A549 (cell line): ENCODE measurements at regions not wholly inside any gene's neighbourhood (a gene's known extent, or its start where the extent isn't known, plus 50 kb on each side); places are given as distances from the start of the nearest gene placed in this dataset.

Source experiments
- ATAC-seq, 2 experiments: fragments of 200-7000 bp in 1 of 2; fragments of >200 bp in 1 of 2; cut with Nextera tagmentation in 1 of 2; cut with Tn5 transposase in 1 of 2; 3 replicates each; pipeline versions ENCODE4 v1.8.0 to v1.9.1; 2018 to 2020; ENCODE audit warnings: mild to moderate bottlenecking in 1 of 2, moderate library complexity in 1 of 2
- CTCF ChIA-PET: fragments of 300-600 bp; sonication (Branson Sonifier 250); formaldehyde crosslinking; extraction: SDS; loops from one replicate; lab custom pipeline; 2021; ENCODE audit warnings: antibody characterized with exemption, inconsistent platforms; lab: Yijun Ruan, JAX
- POLR2A ChIA-PET: fragments of 350-600 bp; formaldehyde crosslinking; extraction: SDS; loops from one replicate; lab custom pipeline; 2021; ENCODE audit warnings: antibody characterized with exemption, inconsistent platforms; lab: Yijun Ruan, JAX
- DNase-seq, 2 experiments: peaks; one replicate each; pipeline versions ENCODE4 v3.0.0 to v3.0.0-alpha.2; 2011 to 2016; ENCODE audit warnings: low read depth in 1 of 2, low spot score in 1 of 2
- FAIRE-seq: peaks from 2 replicates; lab custom pipeline; 2011; peaks lifted over from hg19 to GRCh38; lab: Jason Lieb, UNC
- H3K27ac ChIP-seq, 2 experiments: fragments of >200 bp; sonication (Bioruptor Twin); formaldehyde crosslinking; 3 replicates each; pipeline ENCODE4 v1.5.1; 2016 to 2017
- H3K4me1 ChIP-seq: fragments of >200 bp; sonication (Bioruptor Twin); formaldehyde crosslinking; 3 replicates; pipeline ENCODE4 v1.6.1; 2016
- H3K4me2 ChIP-seq: fragments of >200 bp; sonication (Bioruptor Twin); formaldehyde crosslinking; 3 replicates; pipeline ENCODE4 v1.6.1; 2016
- H3K4me3 ChIP-seq: fragments of >200 bp; sonication (Bioruptor Twin); formaldehyde crosslinking; 3 replicates; pipeline ENCODE4 v1.5.1; 2016
- H3K9me3 ChIP-seq: fragments of >200 bp; sonication (Bioruptor Twin); formaldehyde crosslinking; 3 replicates; pipeline ENCODE4 v1.6.1; 2016
- BHLHE40 ChIP-seq: IDR thresholded peaks from 2 replicates; pipeline ENCODE4 v1.6.1; 2012; ENCODE audit warnings: low read depth, low read length, inconsistent platforms
- CBX2 ChIP-seq: fragments of 200-600 bp; sonication (generic); IDR thresholded peaks from 2 replicates; pipeline ENCODE4 v1.6.1; 2016; ENCODE audit warnings: low read depth, mild to moderate bottlenecking, borderline replicate concordance
- CTCF ChIP-seq: fragments of >200 bp; sonication (Bioruptor Twin); formaldehyde crosslinking; IDR thresholded peaks from 3 replicates; pipeline ENCODE4 v1.5.1; 2016
- E2F6 ChIP-seq: IDR thresholded peaks from 2 replicates; pipeline ENCODE4 v1.6.1; 2012; ENCODE audit warnings: low read depth, borderline replicate concordance
- ESRRA ChIP-seq: fragments of 150-350 bp; IDR thresholded peaks from 2 replicates; pipeline ENCODE4 v1.6.1; 2014; ENCODE audit warnings: mild to moderate bottlenecking, low read length, borderline replicate concordance
- FOSB ChIP-seq: fragments of 250-450 bp; sonication (Bioruptor Pico); IDR thresholded peaks from 2 replicates; pipeline ENCODE4 v1.5.0; 2020; ENCODE audit warnings: mild to moderate bottlenecking, moderate library complexity
- FOSL2 ChIP-seq, 2 experiments: fragments of 450-650 bp in 1 of 2; fragments of >200 bp in 1 of 2; sonication (Bioruptor Twin) in 1 of 2; formaldehyde crosslinking; IDR thresholded peaks; 2 replicates each; pipeline versions ENCODE4 v1.5.0 to v1.6.1; 2016 to 2020; ENCODE audit warnings: mild to moderate bottlenecking in 1 of 2, moderate library complexity in 1 of 2
- FOXS1 ChIP-seq: fragments of 250-450 bp; sonication (Bioruptor Pico); IDR thresholded peaks from 2 replicates; pipeline ENCODE4 v1.5.0; 2020; ENCODE audit warnings: mild to moderate bottlenecking, moderate library complexity
- GATA3 ChIP-seq: IDR thresholded peaks from 2 replicates; pipeline ENCODE4 v1.6.1; 2012; ENCODE audit warnings: borderline replicate concordance
- HES2 ChIP-seq: fragments of >200 bp; sonication (Bioruptor Twin); formaldehyde crosslinking; IDR thresholded peaks from 2 replicates; pipeline ENCODE4 v1.6.1; 2016
- HEYL ChIP-seq: fragments of 250-450 bp; sonication (Bioruptor Pico); IDR thresholded peaks from 2 replicates; pipeline ENCODE4 v1.8.0; 2021; ENCODE audit warnings: mild to moderate bottlenecking, moderate library complexity
- HOXA7 ChIP-seq: fragments of 250-450 bp; sonication (Bioruptor Pico); IDR thresholded peaks from 2 replicates; pipeline ENCODE4 v1.5.0; 2020; ENCODE audit warnings: mild to moderate bottlenecking, moderate library complexity
- HOXB13 ChIP-seq: fragments of 250-450 bp; sonication (Bioruptor Pico); IDR thresholded peaks from 2 replicates; pipeline ENCODE4 v1.5.0; 2020; ENCODE audit warnings: low read depth, mild to moderate bottlenecking, moderate library complexity
- HOXB5 ChIP-seq: fragments of 250-450 bp; sonication (Bioruptor Pico); IDR thresholded peaks from 2 replicates; pipeline ENCODE4 v1.5.0; 2020; ENCODE audit warnings: mild to moderate bottlenecking, moderate library complexity
- KDM1A ChIP-seq: fragments of 200-600 bp; sonication (generic); IDR thresholded peaks from 2 replicates; pipeline ENCODE4 v1.6.1; 2016; ENCODE audit warnings: low read depth, mild to moderate bottlenecking
- MAFK ChIP-seq: fragments of 450-650 bp; IDR thresholded peaks from 2 replicates; pipeline ENCODE4 v1.6.1; 2014; ENCODE audit not compliant: partially characterized antibody
- MAZ ChIP-seq: fragments of 150-350 bp; IDR thresholded peaks from 2 replicates; pipeline ENCODE4 v1.6.1; 2014; ENCODE audit warnings: antibody characterized with exemption, low read depth, low read length, borderline replicate concordance
- NPAS2 ChIP-seq: fragments of 250-450 bp; sonication (Bioruptor Pico); IDR thresholded peaks from 2 replicates; pipeline ENCODE4 v1.8.0; 2022; ENCODE audit warnings: mild to moderate bottlenecking, moderate library complexity, borderline replicate concordance
- NR3C1 ChIP-seq: fragments of >200 bp; sonication (Bioruptor Twin); formaldehyde crosslinking; IDR thresholded peaks from 3 replicates; pipeline ENCODE4 v1.6.1; 2017
- PHF8 ChIP-seq: fragments of 200-600 bp; sonication (generic); IDR thresholded peaks from 2 replicates; pipeline ENCODE4 v1.6.1; 2016; ENCODE audit warnings: low read depth, mild to moderate bottlenecking, antibody characterized with exemption, moderate library complexity, borderline replicate concordance
- RAD21 ChIP-seq, 2 experiments: fragments of >200 bp in 1 of 2; sonication (Bioruptor Twin) in 1 of 2; formaldehyde crosslinking in 1 of 2; IDR thresholded peaks in 1 of 2; conservative IDR thresholded peaks in 1 of 2; 2 replicates in 1 of 2; 3 replicates in 1 of 2; pipeline ENCODE4 v1.6.1; 2012 to 2018; ENCODE audit warnings: inconsistent platforms in 1 of 2
- RARB ChIP-seq: fragments of 250-450 bp; sonication (Bioruptor Pico); IDR thresholded peaks from 2 replicates; pipeline ENCODE4 v1.8.0; 2021; ENCODE audit warnings: mild to moderate bottlenecking, moderate library complexity
- REST ChIP-seq: fragments of 200-600 bp; sonication (generic); IDR thresholded peaks from 2 replicates; pipeline ENCODE4 v1.6.1; 2016; ENCODE audit warnings: antibody characterized with exemption, mild to moderate bottlenecking, moderate library complexity
- RFX5 ChIP-seq: fragments of 450-650 bp; IDR thresholded peaks from 2 replicates; pipeline ENCODE4 v1.7.1; 2014; ENCODE audit warnings: antibody characterized with exemption, mild to moderate bottlenecking, moderate library complexity
- SREBF2 ChIP-seq: fragments of 450-650 bp; IDR thresholded peaks from 2 replicates; pipeline ENCODE4 v1.6.1; 2014; ENCODE audit warnings: mild to moderate bottlenecking, moderate library complexity
- TP53 ChIP-seq: fragments of 250-450 bp; sonication (Bioruptor Pico); IDR thresholded peaks from 2 replicates; pipeline ENCODE4 v1.5.0; 2021; ENCODE audit warnings: mild to moderate bottlenecking, moderate library complexity
- ZC3H11A ChIP-seq: fragments of 450-650 bp; IDR thresholded peaks from 2 replicates; pipeline ENCODE4 v1.6.1; 2014; ENCODE audit warnings: antibody characterized with exemption, mild to moderate bottlenecking
- WGBS: methylation state at CpG from one replicate; pipeline ENCODE4 v1.1.6; 2017; ENCODE audit errors: missing lambda C conversion rate; 5-methylcytosine and 5-hydroxymethylcytosine counted together

- FAIRE-seq (no peak), DNase-seq (no peak), ATAC-seq (no peak)
- Histone ChIP-seq H3K4me2 (no peak overlapping the region), H3K4me1 (no peaks in the 10 kb centered on the region), H3K4me3 (no peak overlapping the region), H3K27ac (no peak overlapping the region), H3K9me3 (no peaks in the 10 kb centered on the region)
- TF ChIP-seq RFX5, result no peak
- no peak for TF ChIP-seq RAD21 (conservative IDR thresholded peaks at IDR 0.05 in 1 of 2, IDR thresholded peaks at IDR 0.05 in 1 of 2)
- no peak for TF ChIP-seq RARB (CRISPR knock-in tag)
- no peak for TF ChIP-seq NR3C1
- no peak for TF ChIP-seq FOXS1 (CRISPR knock-in tag)
- no peak for TF ChIP-seq HOXB13
- no peak for TF ChIP-seq ESRRA
- no peak for TF ChIP-seq E2F6
- TF ChIP-seq MAZ, result no peak
- POLR2A ChIA-PET, result no interaction called here
- WGBS, result 12% methylated on average over 5 of the region's 5 CpGs
- CTCF ChIA-PET, result no interaction called here
Measured at GRCh38 chr11:42571878-42572610, 739.8 kb upstream of the API5 start.

GRCh38 chr11:42576318-42576717 is 735.5 kb upstream of the API5 start:
- WGBS, result 2% methylated on average over 3 of the region's 3 CpGs
- Histone ChIP-seq H3K4me1 (no peaks in the 10 kb centered on the region), H3K27ac (no peak overlapping the region), H3K4me2 (no peak overlapping the region), H3K4me3 (no peak overlapping the region), H3K9me3 (no peaks in the 10 kb centered on the region)
- FAIRE-seq, result no peak
- no peak for DNase-seq
- no peak for ATAC-seq
- CTCF ChIA-PET, result no interaction called here
- TF ChIP-seq FOSB (CRISPR knock-in tag) (no peak), HOXA7 (no peak), NR3C1 (no peak), MAFK (no peak), CTCF (no peak), CBX2 (no peak), HOXB5 (CRISPR knock-in tag) (no peak)
- POLR2A ChIA-PET, result no interaction called here

GRCh38 chr11:42589286-42589685 is 722.5 kb upstream of the API5 start:
- CTCF ChIA-PET, result no interaction called here
- TF ChIP-seq GATA3 (no peak), BHLHE40 (no peak), E2F6 (no peak), RAD21 (conservative IDR thresholded peaks at IDR 0.05 in 1 of 2, IDR thresholded peaks at IDR 0.05 in 1 of 2) (no peak), PHF8 (no peak), REST (no peak), HEYL (CRISPR knock-in tag) (no peak), MAZ (no peak), TP53 (CRISPR knock-in tag) (no peak), SREBF2 (no peak), FOSL2 (IDR thresholded peaks at IDR 0.05) (no peak), FOSL2 (CRISPR knock-in tag; IDR thresholded peaks at IDR 0.05) (no peak), RARB (CRISPR knock-in tag) (no peak), ZC3H11A (no peak), KDM1A (no peak), HES2 (no peak), NPAS2 (no peak)
- Histone ChIP-seq H3K4me1 (no peaks in the 10 kb centered on the region), H3K4me3 (no peak overlapping the region), H3K27ac (no peak overlapping the region), H3K9me3 (no peaks in the 10 kb centered on the region), H3K4me2 (no peak overlapping the region)
- no peak for DNase-seq
- POLR2A ChIA-PET, result no interaction called here
- WGBS, result 5% methylated on average over 2 of the region's 2 CpGs
- no peak for ATAC-seq
- no peak for FAIRE-seq
